Muscle of leg (tissue), 3 donors: ENCODE measurements at regions not wholly inside any gene's neighbourhood (a gene's known extent, or its start where the extent isn't known, plus 50 kb on each side); places are given as distances from the start of the nearest gene placed in this dataset.
"Not testable (repeated sequence)": the region's sequence is repeated elsewhere in the genome, so short reads cannot be mapped to it uniquely, and the experiment has no call there.

Source experiments
- DNase-seq: peaks from one replicate; pipeline ENCODE4 v3.0.0; 2013
- H3K27ac ChIP-seq: one replicate; pipeline ENCODE4 v1.5.1; 2013; ENCODE audit warnings: mild to moderate bottlenecking, low read length, control low read depth
- H3K27me3 ChIP-seq: one replicate; pipeline ENCODE4 v1.6.1; 2013; ENCODE audit warnings: low read length; ENCODE audit not compliant: control insufficient read depth, insufficient read depth
- H3K36me3 ChIP-seq: one replicate; pipeline ENCODE4 v1.6.1; 2013; ENCODE audit warnings: low read length; ENCODE audit not compliant: control insufficient read depth, insufficient read depth
- H3K4me1 ChIP-seq: one replicate; pipeline ENCODE4 v1.6.1; 2013; ENCODE audit warnings: low read length; ENCODE audit not compliant: control insufficient read depth, insufficient read depth
- H3K4me3 ChIP-seq: one replicate; pipeline ENCODE4 v1.5.1; 2013; ENCODE audit warnings: low read length, control low read depth
- H3K9me3 ChIP-seq: replicated peaks from 2 replicates; pipeline ENCODE4 v1.6.1; 2013; ENCODE audit warnings: low read depth, low read length; ENCODE audit not compliant: control insufficient read depth
- WGBS: methylation state at CpG from one replicate; pipeline ENCODE4 v1.1.5; 2013; ENCODE audit warnings: missing lambda C conversion rate; ENCODE audit not compliant: insufficient coverage; 5-methylcytosine and 5-hydroxymethylcytosine counted together

- H3K9me3 ChIP-seq, result no peaks in the 10 kb centered on the region
- no CpG with 5 or more reads among the region's 1 CpG for WGBS
Observed at GRCh38 chr2:129803032-129803431, 176.4 kb upstream of the RAB6C start.

DNA sequence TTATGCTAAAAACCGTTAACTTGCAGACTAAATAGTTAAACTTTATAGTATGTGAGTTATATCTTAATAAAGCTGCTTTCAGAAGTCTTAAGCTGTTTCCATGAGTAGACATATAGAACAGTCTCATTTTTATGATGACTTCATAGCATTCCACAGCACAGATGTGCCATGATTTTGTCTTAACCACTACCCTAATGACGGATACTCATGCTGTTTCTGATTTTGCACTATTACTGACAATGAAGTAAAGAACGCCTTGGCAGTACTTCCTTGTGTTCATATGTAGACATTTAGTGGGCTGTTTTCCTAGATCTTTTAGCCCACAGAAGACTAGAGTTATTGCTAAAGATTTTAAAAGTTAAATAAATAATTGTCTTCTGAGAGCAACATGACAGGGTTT is 175.6 kb upstream of the RAB6C start:
- H3K4me1 ChIP-seq, result no peaks in the 10 kb centered on the region
- no CpG with 5 or more reads among the region's 3 CpGs for WGBS
- H3K27ac ChIP-seq, result no peak overlapping the region
- H3K27me3 ChIP-seq, result peaks cover 2% of the 10 kb centered on the region
- H3K4me3 ChIP-seq, result no peak overlapping the region
- H3K9me3 ChIP-seq, result no peaks in the 10 kb centered on the region
- DNase-seq, result no peak
- H3K36me3 ChIP-seq, result no peaks in the 10 kb centered on the region

More at GRCh38 chr2:129803032-129803431, 176.4 kb upstream of the RAB6C start:
- DNase-seq, result no peak
- Histone ChIP-seq H3K27me3 (no peaks in the 10 kb centered on the region), H3K27ac (no peak overlapping the region), H3K4me1 (no peaks in the 10 kb centered on the region), H3K36me3 (no peaks in the 10 kb centered on the region), H3K4me3 (no peak overlapping the region)

DNA sequence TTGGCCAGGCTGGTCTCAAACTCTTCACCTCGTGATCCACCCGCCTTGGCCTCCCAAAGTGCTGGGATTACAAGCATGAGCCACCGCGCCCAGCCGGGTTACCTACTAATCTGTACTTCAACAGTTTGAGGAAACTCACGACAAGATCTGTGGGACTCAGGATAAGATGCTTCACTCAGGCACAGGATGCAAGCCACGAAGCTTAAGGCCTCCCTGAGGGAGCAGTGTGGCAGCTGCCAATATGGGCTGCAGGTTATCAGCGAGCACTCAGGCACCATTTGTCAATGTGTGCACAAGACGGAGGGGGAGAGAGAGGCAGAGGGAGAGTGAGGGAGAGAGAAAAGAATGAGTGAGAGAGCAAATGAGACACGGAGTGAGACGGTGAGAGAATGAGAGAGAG is 173.6 kb upstream of the RAB6C start:
- peaks cover 3% of the 10 kb centered on the region for H3K27me3 ChIP-seq
- H3K4me3 ChIP-seq, result no peak overlapping the region
- 72% methylated on average over 11 of the region's 11 CpGs for WGBS
- H3K4me1 ChIP-seq, result no peaks in the 10 kb centered on the region
- DNase-seq, result no peak
- H3K36me3 ChIP-seq, result no peaks in the 10 kb centered on the region
- no peak overlapping the region for H3K27ac ChIP-seq
- no peaks in the 10 kb centered on the region for H3K9me3 ChIP-seq

DNA sequence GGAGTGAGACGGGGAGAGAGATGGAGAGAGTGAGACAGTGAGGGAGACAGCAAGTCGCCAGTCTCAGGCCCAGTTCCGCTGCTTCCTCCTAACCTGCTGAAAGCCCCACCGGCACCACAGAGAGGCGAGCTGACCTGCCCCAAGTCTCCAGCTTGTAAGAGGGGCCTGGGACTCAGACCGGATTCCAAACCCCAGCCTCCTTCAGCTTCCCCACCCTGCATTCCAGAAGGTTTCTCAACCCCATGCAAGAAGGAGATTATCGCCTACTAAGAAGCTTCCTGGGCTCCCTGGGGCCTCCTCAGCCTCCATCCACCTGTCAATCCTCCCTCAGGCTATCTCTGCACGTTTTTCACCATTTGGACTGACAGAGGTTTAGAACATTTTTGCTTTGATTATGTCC is 173.1 kb upstream of the RAB6C start:
- Histone ChIP-seq H3K27me3 (peaks cover 6% of the 10 kb centered on the region), H3K27ac (no peak overlapping the region), H3K36me3 (no peaks in the 10 kb centered on the region), H3K4me3 (no peak overlapping the region), H3K9me3 (no peaks in the 10 kb centered on the region), H3K4me1 (no peaks in the 10 kb centered on the region)
- DNase-seq, result no peak
- WGBS, result 66% methylated on average over 6 of the region's 8 CpGs

GRCh38 chr2:129806990-129807389 is 172.5 kb upstream of the RAB6C start:
- Histone ChIP-seq H3K27ac (no peak overlapping the region), H3K36me3 (no peaks in the 10 kb centered on the region), H3K4me3 (no peak overlapping the region), H3K9me3 (no peaks in the 10 kb centered on the region), H3K27me3 (peaks cover 6% of the 10 kb centered on the region), H3K4me1 (no peaks in the 10 kb centered on the region)
- WGBS, result 48% methylated on average over 6 of the region's 7 CpGs
- DNase-seq, result no peak

- not testable (repeated sequence) for H3K4me1 ChIP-seq, DNase-seq, H3K9me3 ChIP-seq, H3K27ac ChIP-seq, H3K36me3 ChIP-seq, H3K4me3 ChIP-seq, H3K27me3 ChIP-seq
- no CpG with 5 or more reads among the region's 22 CpGs for WGBS
Observed at GRCh38 chr2:129807642-129808338, 171.7 kb upstream of the RAB6C start.

GRCh38 chr2:129810521-129810920 is 168.9 kb upstream of the RAB6C start:
- H3K27me3 ChIP-seq, result peaks cover 6% of the 10 kb centered on the region
- no peak overlapping the region for H3K27ac ChIP-seq
- H3K36me3 ChIP-seq, result no peaks in the 10 kb centered on the region
- DNase-seq, result no peak
- H3K9me3 ChIP-seq, result peaks cover 6% of the 10 kb centered on the region
- H3K4me1 ChIP-seq, result no peaks in the 10 kb centered on the region
- H3K4me3 ChIP-seq, result no peak overlapping the region
- WGBS, result no CpG with 5 or more reads among the region's 3 CpGs

DNA sequence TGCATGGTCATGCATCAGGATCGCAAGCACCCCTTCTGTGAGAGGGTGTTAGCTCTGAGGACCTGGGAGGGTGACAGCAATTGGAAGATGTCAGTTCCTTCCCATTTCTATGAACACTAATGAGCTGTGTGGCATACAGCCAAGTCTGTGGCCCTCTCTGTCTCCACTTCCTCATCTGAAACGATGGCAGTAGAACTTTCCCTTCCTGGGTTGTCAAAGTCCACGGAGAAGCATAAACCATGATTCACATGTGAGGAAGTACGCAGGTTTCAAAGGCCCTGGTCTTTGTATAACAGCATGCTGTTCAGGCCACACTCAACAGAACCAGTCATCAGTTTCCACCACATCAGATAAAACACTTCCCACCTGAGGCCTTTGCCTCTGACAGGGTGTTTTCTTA is 167.4 kb upstream of the RAB6C start:
- DNase-seq, result peak; percentile 84
- Histone ChIP-seq H3K9me3 (peaks cover 12% of the 10 kb centered on the region), H3K27ac (no peak overlapping the region), H3K4me3 (no peak overlapping the region), H3K27me3 (peaks cover 6% of the 10 kb centered on the region), H3K36me3 (no peaks in the 10 kb centered on the region), H3K4me1 (no peaks in the 10 kb centered on the region)
- no CpG with 5 or more reads among the region's 4 CpGs for WGBS

- Histone ChIP-seq H3K9me3 (peaks cover 12% of the 10 kb centered on the region), H3K4me3 (no peak overlapping the region), H3K36me3 (no peaks in the 10 kb centered on the region), H3K27ac (no peak overlapping the region), H3K27me3 (peaks cover 6% of the 10 kb centered on the region), H3K4me1 (no peaks in the 10 kb centered on the region)
- 75% methylated on average over 3 of the region's 3 CpGs for WGBS
- DNase-seq, result no peak
Observed at GRCh38 chr2:129812654-129813053, 166.8 kb upstream of the RAB6C start.

DNA sequence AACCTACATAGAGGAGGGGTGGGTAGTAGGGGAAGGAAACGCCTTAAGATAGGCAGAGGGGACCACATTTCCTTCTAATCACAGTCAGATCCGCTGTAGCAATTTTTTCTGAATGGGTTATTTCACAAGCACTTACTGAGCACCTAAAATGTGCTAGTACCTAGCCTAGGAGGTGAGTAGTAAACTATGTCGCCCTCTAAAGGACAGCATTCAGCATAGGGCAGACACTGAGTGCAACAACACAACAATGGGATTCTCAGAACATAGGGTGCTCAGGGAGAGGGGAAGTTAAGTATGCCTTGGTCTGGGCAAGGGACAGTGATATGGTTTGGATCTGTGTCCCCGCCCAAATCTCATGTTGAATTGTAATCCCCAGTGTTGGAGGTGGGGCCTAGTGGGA is 166.1 kb upstream of the RAB6C start:
- DNase-seq, result no peak
- 100% methylated on average over 2 of the region's 4 CpGs for WGBS
- Histone ChIP-seq H3K4me1 (no peaks in the 10 kb centered on the region), H3K27me3 (peaks cover 6% of the 10 kb centered on the region), H3K36me3 (no peaks in the 10 kb centered on the region), H3K9me3 (peaks cover 12% of the 10 kb centered on the region), H3K27ac (no peak overlapping the region), H3K4me3 (no peak overlapping the region)
